ENCODE measurements at regions not wholly inside any gene's neighbourhood (a gene's known extent, or its start where the extent isn't known, plus 50 kb on each side); places are given as distances from the start of the nearest gene placed in this dataset.
"Not testable (repeated sequence)": the region's sequence is repeated elsewhere in the genome, so short reads cannot be mapped to it uniquely, and the experiment has no call there.

DNA sequence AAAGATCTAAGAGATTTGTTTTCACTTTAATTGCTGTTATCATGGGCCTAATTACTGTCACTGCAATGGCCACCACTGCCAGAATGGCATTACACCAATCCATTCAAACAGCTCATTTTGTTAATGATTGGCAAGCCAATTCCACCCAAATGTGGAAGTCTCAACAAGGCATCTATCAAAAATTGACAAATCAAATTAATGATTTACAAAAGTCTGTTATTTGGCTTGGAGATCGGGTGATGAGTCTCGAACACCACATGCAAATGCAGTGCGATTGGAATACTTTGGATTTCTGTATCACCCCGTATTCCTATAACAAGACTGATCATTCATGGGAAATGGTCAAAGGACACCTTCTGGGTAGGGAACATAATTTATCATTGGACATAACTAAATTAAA is 568.7 kb upstream of the PTGER4 start:
- DNase-seq, result not testable (repeated sequence)

DNA sequence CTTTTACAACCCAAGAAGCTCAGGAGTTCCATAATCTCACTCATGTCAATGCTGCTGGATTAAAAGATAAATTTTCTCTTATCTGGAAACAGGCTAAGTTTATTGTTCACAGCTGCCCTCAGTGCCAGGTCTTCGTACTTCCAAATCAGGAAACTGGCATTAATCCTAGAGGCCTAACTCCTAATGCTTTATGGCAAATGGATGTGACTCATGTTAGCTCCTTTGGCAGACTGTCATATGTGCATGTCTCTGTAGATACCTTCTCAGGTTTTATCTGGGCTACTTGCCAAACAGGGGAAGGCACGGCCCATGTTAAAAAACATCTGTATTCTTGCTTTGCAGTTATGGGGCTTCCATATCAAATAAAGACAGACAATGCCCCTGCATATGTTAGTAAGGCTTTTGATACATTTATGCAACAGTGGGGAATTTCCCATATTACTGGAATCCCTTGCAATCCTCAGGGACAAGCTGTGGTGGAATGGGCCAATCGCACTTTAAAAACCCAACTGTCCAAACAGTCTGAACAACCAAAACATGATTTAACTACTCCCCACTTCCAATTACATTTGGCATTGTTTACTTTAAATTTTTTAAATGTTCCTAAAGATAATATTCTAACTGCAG is 570.8 kb upstream of the PTGER4 start:
- not testable (repeated sequence) for DNase-seq

DNA sequence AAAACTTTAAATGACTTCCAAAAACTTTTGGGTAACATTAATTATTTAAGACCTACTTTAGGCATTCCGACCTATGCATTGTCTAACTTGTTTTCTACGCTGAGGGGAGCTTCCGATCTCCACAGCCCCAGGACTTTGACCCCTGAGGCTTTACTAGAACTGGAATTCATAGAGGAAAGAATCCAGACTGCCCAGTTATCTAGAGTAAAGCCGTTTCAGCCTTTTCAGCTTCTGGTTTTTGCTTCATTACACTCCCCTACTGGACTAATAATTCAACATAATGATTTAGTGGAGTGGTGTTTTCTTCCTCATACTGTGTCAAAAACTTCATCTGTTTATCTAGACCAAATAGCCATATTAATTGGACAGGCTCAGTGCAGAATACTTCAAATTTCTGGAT is 571.9 kb upstream of the PTGER4 start:
- DNase-seq, result not testable (repeated sequence)

DNA sequence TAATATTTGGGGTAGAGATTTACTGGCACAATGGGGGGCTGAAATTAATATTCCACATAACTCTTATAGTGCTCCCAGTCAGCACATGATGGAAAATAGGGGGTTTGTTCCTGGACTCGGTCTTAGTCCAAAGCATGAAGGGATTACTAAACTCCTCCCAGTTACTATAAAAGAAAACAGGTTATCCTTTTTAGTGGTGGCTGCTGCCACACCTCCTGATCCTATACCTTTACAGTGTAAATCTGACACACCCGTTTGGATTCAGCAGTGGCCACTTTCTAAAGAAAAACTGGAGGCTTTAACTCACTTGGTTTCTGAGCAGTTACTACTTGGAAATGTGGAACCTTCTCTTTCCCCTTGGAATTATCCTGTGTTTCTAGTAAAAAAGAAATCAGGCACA is 572.9 kb upstream of the PTGER4 start:
- DNase-seq, result peak; percentile 3 to 44

DNA sequence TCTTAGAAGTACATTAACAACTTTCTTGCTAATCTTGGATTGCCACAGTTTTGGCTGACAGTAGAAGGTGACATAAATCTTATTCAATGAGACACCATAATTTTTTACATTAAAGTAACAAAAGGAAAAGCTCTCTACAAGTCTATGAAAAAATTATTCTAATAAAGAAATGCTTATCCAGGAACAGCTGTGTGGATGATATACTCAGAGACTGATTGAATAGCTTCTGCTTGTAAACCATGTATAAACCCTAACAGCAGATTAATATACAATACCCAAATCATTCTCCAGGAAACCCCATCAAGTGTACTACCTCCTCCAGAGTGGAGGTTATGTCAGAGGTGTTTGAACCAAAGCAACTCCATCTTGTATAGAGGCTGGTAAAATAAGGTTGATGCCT is 581.4 kb upstream of the PTGER4 start:
- no peak for DNase-seq

DNA sequence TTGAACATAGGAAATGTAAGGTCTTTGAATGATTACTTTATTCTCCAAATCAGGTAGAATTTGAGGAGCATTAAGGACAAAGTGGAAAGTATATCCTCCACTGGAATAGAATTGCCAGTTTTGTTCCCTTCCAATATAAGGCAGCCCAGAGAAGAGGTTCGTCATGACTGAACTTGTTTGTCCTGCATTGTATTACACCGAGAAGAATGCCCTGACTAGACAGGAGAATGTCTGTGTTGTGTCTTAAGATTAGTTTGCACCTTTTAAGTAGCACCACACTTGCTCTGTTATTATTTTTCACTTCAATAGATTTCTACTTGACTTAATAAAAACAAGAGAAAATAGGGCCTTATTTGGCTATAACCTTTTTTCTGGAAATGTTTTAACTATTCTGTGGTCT is 586.2 kb upstream of the PTGER4 start:
- no peak for DNase-seq

DNA sequence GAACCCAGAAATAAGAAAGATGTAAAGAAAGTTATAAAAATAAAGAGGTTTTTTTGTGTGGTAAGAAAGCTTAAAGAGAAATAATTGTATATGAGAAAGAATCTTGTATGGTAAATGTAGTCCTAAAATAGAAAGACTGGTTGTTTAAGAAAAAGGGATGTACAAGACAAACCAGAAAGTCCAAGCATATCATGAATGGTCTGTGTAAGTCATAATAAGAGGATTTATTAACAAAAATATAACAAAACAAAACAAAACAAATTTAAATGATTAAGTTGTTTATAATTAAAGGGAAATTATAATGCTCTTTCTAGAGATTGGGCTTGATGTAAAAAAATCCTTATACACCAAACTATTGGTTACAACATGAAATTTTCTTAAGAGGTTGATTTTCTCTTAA is 590.4 kb upstream of the PTGER4 start:
- no peak for DNase-seq

DNA sequence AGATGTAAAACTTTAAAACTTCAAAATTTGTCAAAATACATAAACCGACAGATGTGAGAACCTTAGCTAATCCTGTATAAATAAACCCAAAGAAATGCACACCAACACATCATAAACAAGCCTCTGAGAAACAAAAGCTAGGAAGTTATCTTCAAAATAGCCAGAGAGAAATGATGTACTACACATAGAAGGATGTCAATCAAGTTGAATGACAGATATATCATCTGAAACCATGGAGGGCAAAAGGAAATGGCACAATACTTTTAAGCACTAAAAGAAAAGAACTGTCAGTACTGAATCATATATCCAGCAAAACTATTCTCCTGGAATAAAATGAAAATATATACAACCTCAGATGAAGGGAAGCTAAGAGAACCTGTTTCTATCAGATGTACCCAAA is 595.1 kb upstream of the PTGER4 start:
- DNase-seq, result no peak

DNA sequence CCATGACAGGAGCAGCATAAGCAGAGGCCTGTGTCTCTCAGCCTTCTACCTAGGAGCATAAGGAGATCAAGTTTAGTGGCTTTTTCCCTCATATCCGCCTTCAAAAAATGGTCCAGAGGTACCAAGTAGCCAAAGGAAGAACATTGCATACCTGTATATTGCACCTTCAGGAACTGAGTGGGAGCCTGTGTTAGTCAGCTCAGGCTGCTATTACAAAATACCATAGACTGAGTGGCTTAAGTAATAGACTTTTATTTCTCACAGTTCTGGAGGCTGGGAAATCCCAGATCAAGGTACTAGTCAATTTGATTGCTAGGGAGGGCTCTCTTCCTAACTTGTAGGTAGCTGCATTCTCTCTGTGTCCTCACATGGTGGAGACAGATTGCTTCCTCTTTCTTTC is 597.4 kb upstream of the PTGER4 start:
- DNase-seq, result no peak

DNA sequence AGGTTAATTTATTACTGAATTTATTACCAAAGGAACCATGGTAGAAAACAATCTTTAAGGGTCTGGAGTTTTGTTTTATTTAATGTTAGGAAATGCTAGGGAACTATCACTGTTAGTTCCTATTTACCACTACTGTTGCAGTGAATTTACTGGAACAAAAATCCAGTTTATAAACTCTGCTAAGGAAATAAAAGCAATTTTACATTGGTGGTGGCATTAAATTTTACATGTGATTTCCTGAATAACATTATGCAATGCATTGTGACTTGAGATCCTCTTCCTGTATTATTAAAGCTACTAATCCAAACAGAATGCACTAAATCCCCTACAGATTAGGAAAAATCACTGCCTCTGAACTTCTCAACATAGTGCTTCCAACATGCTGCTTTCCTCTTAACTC is 599.5 kb upstream of the PTGER4 start:
- no peak for DNase-seq

DNA sequence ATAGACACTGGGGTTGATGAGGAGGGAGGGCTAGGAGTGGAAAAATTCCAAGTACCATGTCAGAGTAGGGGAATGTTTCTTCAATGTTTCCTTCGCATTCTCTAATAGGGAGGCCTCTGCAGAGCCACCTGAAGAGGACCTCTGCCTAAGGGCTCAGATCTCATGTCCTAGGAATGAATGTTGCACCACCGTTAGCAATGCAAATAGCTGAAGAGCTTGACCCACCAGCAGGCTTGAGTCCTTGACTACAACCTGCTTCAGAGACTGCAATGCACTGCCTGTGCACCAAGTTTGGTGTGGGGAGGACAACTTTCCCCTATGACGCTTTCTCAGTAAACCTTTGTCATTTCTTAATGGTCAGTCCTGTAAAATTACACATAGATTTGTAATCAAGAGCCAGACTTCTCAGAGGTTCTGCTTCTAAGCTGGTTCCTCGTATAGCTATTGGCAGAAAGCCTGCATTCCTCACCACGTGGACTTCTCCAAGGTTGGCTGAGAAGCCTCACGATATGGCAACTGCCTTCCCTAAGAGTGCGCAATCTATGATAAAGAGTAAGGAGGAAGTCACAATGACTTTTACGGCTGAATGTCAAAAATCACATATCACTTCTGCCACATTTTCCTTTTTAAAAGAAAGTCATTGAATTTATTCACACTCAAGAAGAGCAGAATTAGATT is 600.7 kb upstream of the PTGER4 start:
- DNase-seq, result no peak

DNA sequence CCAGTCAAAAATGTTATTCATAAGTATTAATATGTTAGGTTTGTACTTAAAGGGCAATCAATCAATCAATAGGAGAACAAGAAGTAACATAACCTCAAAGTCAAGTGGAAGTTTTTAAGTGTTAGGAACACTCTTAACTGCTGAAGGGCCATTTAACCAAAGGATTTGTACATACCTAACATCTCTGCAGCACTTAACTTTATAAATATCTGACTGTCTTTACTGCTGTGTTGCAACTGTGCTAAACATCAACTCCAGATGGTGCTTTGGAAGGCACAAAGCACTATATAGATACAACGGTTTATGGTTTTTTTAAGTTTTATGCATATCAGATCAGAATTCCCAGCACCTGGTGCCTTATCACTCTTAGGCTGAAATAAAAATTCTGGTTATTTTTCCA is 604.9 kb upstream of the PTGER4 start:
- DNase-seq, result peak in 1 of 2 experiments; percentile 67

DNA sequence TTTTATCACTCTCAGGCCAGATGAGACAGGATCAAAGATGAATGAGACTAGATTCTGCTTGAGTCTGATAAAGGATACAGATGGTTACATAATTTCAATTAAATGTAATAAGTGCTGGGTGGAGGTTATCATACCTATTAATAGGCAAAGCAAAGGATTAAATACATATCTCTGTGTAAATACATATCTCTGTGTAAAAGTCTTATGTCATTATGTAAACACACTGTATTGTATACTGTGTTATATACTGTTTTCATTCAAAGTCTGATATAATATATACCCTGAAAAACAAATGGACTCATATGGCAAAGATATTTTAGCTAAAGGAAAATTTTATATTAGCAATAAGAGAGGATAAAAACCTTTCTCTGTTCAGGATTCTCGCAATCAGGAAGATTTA is 605.8 kb upstream of the PTGER4 start:
- no peak for DNase-seq

DNA sequence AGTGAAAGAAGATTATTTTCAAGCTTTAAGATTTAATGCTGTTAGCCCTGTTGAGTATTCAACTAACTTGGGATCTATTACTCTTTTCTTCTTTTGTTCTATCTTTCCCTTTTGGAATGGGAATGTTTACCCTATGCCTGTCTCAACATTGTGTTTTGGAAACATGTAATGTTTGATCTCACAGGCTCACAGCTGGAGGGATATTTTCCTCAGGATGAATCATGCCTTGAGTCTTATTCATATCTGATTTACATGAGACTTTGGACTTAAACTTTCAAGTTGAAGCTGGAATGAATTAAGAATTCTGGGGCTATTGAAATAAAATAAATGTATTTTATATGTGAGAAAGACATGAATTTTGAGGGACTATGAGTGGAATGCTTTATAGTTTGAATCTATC is 607.8 kb upstream of the PTGER4 start:
- no peak for DNase-seq

DNA sequence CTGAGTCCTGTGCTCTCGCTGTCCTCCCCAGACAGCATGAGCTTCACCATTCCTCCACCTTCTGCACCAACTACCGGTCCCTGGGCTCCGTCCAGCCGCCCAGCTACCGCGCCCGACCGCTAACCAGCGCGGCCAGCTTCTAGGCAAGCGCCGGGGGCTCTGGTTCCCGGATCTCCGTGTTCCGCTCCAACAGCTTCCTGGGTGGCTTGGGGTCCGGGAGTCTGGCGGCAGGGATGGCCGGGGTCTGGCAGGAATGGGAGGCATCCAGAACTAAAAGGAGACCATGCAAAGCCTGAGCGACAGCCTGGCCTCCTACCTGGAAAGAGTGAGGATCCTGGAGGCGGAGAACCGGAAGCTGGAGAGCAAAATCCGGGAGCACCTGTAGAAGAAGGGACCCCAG is 613.1 kb upstream of the PTGER4 start:
- no peak for DNase-seq

DNA sequence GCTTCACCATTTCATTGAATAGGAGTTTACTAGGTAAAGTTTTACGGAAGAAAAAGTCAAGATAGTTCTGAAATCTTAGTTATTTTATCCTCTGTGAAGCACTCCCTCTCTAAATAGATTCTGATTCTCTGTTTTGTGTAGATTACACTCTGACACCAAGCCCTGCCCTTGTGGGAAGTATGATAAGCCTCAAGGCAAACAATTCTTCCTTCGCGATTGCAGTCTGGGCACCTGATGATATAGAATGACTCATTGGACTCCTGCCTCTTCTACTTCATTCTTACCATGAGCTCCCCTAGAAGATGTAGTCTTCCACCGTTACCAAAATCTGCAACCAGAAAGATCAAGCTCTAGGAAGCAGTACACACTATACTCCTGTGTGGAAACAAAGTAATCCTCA is 626.9 kb upstream of the PTGER4 start:
- DNase-seq, result no peak

DNA sequence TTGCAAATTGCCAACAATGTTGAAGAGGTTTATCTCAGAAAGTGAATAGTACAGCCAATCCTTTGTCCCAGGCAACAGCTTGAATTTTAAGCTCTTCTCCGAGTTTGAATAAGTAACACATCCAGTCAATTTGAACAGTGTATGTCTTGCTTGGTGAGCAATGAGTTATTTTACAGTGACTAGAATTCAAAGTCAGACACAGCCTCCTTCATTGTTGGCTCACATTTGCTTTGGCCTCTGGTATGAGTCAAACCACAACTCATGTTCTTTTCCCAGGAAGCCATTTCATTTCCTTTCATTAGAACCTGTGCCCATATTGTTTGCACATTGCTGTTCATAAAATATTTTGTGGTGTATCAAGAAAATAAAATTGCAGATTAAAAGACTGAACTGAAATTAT is 622.0 kb upstream of the DAB2 start:
- no peak for DNase-seq

DNA sequence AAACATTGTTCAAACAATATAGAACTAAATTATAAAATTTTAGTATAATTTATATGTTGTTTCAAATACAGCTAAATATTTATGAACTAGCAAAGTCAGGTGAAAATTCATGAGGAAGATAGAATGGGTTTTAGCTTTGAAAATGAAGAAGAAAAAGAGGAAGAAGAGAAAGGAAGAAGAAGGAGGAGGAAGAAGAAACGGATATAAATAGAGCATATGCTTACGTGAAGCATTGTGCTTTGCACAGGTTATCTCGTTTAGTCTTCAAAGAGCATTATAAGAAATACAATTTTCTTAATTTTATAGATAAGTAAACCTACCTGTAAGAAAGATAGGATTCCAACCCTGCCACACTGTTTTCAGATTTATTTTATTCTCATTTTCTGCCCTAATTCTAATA is 620.6 kb upstream of the DAB2 start:
- no peak for DNase-seq

DNA sequence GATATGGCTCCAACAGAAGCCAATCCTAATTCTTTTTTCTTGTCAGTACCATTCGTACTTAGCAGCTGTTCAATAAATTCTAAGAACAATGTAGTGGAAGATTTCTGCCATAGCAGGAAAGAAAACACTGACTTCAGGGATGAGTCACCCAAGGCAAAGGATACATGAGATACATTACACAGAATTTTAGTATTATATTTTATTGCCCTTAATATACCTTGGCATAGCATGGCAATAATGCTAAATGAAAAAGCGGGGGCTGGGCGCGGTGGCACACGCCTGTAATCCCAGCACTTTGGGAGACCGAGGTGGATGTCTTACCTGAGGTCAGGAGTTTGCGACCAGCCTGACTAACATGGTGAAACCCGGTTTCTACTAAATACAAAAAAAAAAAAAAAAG is 619.1 kb upstream of the DAB2 start:
- DNase-seq, result no peak

DNA sequence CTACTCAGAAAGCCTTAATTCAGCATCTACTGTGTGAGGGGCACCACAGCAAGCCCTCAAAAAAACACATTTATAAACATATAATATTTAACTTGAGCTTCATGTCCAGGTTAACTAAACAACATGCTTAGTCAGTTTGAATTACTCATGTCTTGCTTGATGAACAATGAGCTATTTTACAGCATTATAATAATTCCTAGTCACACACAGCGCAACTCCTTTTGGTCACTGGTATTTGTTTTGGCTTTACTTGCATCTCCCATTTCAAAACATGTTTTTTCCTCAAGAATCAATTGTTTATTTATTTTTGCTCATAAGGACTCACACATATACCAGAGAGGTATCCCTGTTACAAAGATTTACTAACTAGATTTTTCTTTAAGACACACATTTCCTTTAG is 616.7 kb upstream of the DAB2 start:
- DNase-seq, result no peak

DNA sequence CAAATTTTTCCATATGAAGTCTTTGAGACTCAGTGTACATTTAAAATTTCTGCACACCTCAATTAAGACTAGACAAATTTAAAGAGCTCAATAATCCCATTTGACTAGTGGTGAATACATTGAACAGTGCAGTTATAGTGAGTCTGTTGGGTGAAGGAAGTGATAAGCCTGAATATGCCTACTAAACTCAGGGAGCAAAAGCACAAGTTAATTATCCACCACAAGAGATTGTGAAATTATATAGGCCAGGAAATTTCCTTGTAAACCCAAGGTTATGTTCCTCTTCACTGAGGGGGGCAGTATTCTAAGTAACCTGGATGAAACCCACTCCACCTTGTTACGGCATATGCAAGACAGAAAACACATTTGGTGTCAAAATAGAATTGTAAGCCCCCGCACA is 612.9 kb upstream of the DAB2 start:
- DNase-seq, result no peak

DNA sequence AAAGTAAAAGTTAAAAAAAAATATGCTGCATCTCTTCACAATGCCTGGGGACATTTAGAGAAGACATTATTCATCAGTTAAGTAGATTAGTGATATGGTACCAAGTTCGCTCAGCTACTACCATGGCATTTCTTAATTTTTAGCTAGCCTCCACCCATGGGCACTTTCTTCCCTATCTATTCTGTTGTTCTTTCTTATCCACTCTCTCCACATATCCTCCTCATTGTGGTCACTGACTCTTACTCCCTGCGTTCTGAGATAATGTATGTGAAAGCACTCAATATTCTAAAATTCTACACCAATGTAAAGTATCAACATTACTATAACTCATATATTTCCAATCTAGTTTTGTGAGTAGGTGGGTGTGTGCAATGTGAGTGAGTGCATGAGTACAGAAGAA is 609.7 kb upstream of the DAB2 start:
- DNase-seq, result no peak

DNA sequence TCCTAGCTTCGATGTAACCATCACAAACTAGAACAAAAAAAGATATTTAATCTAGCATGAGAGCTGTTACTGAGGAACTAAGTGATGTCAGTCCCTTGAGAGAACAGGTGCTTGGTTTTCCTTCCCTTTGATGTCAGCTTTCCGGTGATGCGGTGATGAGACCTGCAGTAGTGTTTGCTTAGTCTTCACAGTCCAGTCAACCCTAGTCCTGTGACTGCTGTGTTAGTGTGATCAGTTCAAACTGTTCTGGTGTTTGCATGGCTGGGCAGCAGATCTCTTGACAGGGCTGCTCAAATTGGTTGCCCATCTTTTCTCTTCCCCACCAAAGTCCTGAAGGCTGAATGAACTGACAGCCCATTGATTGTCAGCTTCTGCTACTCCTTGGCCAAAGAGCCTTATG is 608.6 kb upstream of the DAB2 start:
- no peak for DNase-seq

DNA sequence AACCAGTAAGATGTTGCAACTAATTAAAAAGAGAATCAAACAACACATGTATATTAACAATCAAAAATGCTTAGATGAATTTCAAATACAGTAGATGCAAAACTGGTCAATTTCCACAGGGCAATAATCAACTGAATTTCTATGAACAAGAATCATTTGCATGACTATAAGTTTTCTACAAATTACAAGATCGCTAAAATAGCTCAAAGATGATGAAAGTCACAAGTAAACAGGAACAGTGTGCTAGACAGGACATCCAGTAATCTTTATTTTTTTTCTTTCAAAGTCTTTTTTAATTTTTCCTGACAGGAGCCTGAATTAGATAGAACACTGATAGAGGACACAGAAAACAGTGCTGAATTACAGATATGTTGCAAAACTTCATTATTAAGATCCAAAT is 608.2 kb upstream of the DAB2 start:
- DNase-seq, result no peak

DNA sequence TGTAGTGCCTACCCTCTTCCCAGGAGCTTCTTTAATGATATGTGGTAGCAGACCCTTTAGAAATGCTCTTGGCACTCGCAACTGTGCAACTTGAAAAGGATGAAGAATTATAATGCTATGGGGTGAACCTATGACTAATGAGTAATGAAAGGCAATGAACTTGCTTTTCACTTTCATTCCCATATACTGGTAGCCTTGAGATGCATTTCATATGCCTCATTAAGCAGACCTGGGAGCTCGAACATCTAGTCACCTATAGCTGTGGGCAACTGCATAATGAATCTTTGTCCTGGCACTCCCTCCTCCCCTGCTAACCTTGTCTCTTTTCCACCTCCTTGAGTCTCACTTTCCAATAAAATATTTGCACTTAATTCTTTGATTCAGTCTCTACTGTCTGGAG is 605.9 kb upstream of the DAB2 start:
- DNase-seq, result no peak

Measured in NCI-H524 (cell line).